BLaER1 (cell line): ENCODE measurements at regions not wholly inside any gene's neighbourhood (a gene's known extent, or its start where the extent isn't known, plus 50 kb on each side); places are given as distances from the start of the nearest gene placed in this dataset.

Experiments used
- H3K27ac ChIP-seq: shearing (Covaris generic); formaldehyde crosslinking; 2 replicates; pipeline ENCODE4 v1.8.1; 2022
- H3K27me3 ChIP-seq: shearing (Covaris generic); formaldehyde crosslinking; 2 replicates; pipeline ENCODE4 v1.8.1; 2022
- H3K36me3 ChIP-seq: shearing (Covaris generic); formaldehyde crosslinking; 2 replicates; pipeline ENCODE4 v1.8.1; 2022
- H3K4me1 ChIP-seq: shearing (Covaris generic); formaldehyde crosslinking; 2 replicates; pipeline ENCODE4 v1.8.1; 2022
- H3K4me2 ChIP-seq: shearing (Covaris generic); formaldehyde crosslinking; 2 replicates; pipeline ENCODE4 v1.8.1; 2022
- H3K4me3 ChIP-seq: shearing (Covaris generic); formaldehyde crosslinking; 2 replicates; pipeline ENCODE4 v1.8.1; 2022
- H3K9ac ChIP-seq: shearing (Covaris generic); formaldehyde crosslinking; 2 replicates; pipeline ENCODE4 v1.8.1; 2022
- H3K9me3 ChIP-seq: shearing (Covaris generic); formaldehyde crosslinking; 2 replicates; pipeline ENCODE4 v1.8.1; 2022
- H4K20me1 ChIP-seq: shearing (Covaris generic); formaldehyde crosslinking; 2 replicates; pipeline ENCODE4 v1.8.1; 2022
- Cebpa-rat ChIP-seq: shearing (Covaris generic); IDR thresholded peaks from 2 replicates; pipeline ENCODE4 v1.8.1; 2022

DNA sequence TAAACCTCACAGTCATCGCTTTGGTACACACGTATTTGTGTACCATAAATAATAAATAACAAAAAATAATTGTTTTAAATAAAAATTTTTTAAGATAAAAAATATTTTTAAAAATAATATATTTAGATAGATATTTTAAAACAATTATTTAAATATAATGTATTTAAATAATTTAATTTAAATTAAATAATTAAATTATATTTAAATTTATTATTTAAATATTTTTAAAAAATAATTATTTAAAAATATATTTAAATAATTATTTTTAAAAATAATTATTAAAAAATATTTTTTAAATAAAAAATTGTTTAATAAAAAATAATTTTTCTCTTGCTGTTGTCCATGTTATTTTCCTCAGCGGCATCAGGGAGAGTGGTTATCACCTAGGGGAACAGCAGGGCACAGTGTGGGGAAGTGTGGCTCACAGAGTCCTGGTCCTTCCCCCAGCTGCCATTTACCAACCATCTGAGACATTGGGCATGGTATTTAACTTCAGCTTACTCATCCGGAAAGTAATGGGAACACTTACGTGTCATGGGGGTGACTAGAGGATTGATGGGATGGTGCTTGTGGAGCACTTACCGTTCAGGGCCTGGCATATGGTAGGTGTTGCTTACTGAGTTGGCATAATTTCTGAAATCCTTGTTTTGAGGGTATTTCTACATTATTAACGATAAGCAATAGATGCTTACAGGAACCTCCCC is 92.9 kb upstream of the TSPAN2 start:
- no peaks in the 10 kb centered on the region for H3K36me3 ChIP-seq
- peaks cover 15% of the 10 kb centered on the region for H3K4me1 ChIP-seq
- no peak overlapping the region for H3K9ac ChIP-seq
- no peak overlapping the region for H3K4me3 ChIP-seq
- H3K27me3 ChIP-seq = no peaks in the 10 kb centered on the region
- H3K4me2 ChIP-seq = no peak overlapping the region
- no peaks in the 10 kb centered on the region for H3K9me3 ChIP-seq
- TF ChIP-seq Cebpa-rat = no peak
- no peak overlapping the region for H3K27ac ChIP-seq
- H4K20me1 ChIP-seq = no peaks in the 10 kb centered on the region

DNA sequence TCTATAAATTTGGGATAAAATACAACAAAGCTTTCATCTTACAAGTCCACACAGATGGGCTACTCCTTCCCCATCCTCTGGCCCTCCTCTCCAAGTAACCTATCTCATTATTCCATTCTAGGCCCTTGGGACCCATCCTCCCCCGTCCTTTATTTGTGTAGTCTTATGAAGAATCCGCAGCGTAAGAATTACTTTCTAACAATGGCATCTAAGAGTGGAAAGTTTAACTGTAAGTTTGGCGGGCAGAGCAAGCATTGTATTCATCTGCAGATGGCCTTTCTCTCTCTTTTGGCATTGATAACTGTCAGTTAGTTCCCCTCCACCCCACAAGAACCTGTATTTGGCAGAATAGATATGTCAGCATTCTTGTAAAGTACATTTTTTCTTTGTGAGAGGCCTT is 91.9 kb upstream of the TSPAN2 start:
- Histone ChIP-seq H3K27me3 (no peaks in the 10 kb centered on the region), H3K36me3 (no peaks in the 10 kb centered on the region), H3K4me3 (no peak overlapping the region), H4K20me1 (no peaks in the 10 kb centered on the region), H3K9ac (no peak overlapping the region), H3K4me1 (peaks cover 15% of the 10 kb centered on the region), H3K4me2 (no peak overlapping the region), H3K9me3 (no peaks in the 10 kb centered on the region), H3K27ac (no peak overlapping the region)
- no peak for TF ChIP-seq Cebpa-rat

DNA sequence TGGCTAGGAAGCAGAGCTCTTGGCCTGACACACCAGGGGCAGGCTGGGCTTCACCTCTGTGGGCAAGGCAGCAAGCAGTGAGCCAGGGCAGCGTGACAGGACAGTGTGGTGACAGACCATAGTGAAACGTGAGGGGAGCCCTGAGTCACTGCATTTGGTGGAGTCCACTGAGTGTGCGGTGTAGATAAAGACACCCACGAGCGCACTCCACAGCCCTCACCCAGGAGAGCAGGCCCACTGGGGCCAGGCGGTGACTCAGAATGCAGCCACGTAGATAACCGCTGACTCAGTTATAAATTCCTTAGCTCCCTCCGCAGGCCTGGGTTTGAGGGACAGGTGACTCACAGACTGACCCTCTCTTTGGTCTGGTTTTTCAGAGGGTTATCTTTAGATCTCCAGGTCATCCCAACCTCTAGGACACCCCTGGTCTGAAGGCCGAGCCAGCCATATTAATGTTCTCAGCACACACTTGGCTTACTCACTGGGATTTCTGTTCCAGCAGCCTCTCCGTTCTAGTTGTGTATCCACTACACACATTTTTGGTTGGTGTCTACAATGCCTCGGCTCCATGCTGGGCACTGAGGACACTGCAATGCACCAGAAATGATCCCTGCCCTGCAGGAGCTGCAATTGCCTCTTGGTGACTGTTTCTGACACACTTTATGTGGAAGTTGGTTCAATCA is 90.2 kb upstream of the TSPAN2 start:
- TF ChIP-seq Cebpa-rat = no peak
- peaks cover 15% of the 10 kb centered on the region for H3K4me1 ChIP-seq
- no peaks in the 10 kb centered on the region for H4K20me1 ChIP-seq
- H3K27ac ChIP-seq = no peak overlapping the region
- no peak overlapping the region for H3K9ac ChIP-seq
- H3K27me3 ChIP-seq = no peaks in the 10 kb centered on the region
- H3K4me2 ChIP-seq = no peak overlapping the region
- no peaks in the 10 kb centered on the region for H3K36me3 ChIP-seq
- no peak overlapping the region for H3K4me3 ChIP-seq
- no peaks in the 10 kb centered on the region for H3K9me3 ChIP-seq

DNA sequence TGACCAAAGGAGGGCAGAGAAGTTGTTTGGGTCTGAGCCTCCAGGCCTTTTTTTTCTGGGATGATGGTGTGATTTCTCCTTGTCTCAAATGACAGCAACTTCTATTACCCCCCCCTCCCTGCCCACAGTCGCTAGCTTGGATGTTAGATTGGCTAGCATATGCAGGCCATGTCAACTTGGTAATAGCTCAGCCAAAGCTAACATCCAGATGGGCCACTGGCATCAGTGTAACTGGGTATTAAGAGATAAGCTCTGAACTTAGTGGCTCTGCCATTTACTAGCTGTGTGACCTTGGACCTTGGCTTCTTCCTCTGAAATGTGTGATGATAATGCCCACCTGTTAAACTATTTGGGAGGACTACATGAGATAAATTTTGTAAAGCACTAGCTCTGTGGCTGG is 86.9 kb upstream of the TSPAN2 start:
- H3K4me1 ChIP-seq = peaks cover 15% of the 10 kb centered on the region
- no peak for TF ChIP-seq Cebpa-rat
- no peaks in the 10 kb centered on the region for H4K20me1 ChIP-seq
- no peak overlapping the region for H3K9ac ChIP-seq
- H3K27ac ChIP-seq = no peak overlapping the region
- H3K4me3 ChIP-seq = no peak overlapping the region
- no peaks in the 10 kb centered on the region for H3K27me3 ChIP-seq
- H3K4me2 ChIP-seq = no peak overlapping the region
- H3K36me3 ChIP-seq = no peaks in the 10 kb centered on the region
- H3K9me3 ChIP-seq = no peaks in the 10 kb centered on the region

DNA sequence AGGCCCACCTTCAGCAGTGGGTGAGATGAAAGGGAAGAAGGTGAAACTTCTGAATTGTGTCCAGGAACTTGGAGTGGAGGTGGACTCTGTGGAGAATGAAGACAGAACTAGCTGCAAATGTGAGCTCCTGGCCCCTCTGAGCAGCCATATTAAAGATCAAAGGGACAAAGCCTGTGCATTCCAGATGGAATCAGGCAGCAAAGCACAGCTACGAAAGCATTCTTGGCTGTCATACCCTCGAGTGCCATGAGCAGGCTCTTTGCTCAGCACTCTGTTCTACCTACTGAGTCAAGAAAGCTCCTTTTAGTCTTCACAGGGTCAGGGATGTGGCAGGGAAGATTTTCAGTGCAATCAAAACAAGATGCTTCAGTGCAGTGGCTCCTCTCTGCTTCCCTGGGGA is 86.3 kb upstream of the TSPAN2 start:
- Histone ChIP-seq H3K27ac (no peak overlapping the region), H3K36me3 (no peaks in the 10 kb centered on the region), H3K4me1 (peaks cover 15% of the 10 kb centered on the region), H3K9me3 (no peaks in the 10 kb centered on the region), H3K27me3 (no peaks in the 10 kb centered on the region), H4K20me1 (no peaks in the 10 kb centered on the region), H3K4me2 (no peak overlapping the region), H3K4me3 (no peak overlapping the region), H3K9ac (no peak overlapping the region)
- no peak for TF ChIP-seq Cebpa-rat

DNA sequence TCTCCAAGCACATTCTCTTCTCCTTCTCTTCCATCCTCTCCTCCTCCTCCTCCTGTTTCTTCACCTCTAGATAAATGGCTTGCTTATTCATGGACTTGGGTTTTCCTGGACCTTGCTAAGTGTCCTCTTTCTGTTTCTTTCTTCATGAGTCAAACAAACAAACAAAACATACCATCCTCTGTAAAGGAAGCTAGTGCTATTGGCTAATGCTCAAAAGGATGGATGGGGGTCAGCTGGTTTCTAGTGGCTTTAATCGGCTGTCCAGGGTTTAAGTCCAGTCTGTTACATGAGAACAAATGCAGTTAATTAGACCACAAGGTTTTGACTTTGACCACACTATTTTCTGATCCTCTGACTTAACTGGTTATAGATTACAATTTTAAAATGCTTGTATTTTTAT is 83.8 kb upstream of the TSPAN2 start:
- H3K36me3 ChIP-seq = no peaks in the 10 kb centered on the region
- TF ChIP-seq Cebpa-rat = no peak
- no peaks in the 10 kb centered on the region for H4K20me1 ChIP-seq
- no peak overlapping the region for H3K4me2 ChIP-seq
- no peak overlapping the region for H3K9ac ChIP-seq
- H3K4me3 ChIP-seq = no peak overlapping the region
- no peak overlapping the region for H3K27ac ChIP-seq
- H3K27me3 ChIP-seq = no peaks in the 10 kb centered on the region
- H3K9me3 ChIP-seq = no peaks in the 10 kb centered on the region
- peaks cover 5% of the 10 kb centered on the region for H3K4me1 ChIP-seq

DNA sequence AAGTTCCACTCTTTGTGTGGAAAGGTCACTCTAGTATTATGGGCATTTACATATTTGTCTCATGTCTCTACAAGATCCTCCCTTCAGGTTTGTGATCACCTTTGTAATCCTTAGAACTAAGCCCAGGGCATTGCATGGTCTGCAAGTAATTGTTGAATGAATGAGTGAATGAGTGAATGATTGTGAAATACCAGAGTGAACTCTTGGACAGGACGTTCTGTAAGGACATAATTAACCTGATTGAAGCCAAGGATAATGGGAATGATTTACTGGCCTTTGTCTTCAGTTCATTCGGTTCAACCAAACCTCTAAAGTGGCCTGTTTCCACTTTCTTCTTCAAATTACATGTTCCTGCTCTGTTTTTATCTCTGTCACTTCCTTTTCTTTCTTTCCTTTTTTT is 83.0 kb upstream of the TSPAN2 start:
- TF ChIP-seq Cebpa-rat = no peak
- no peaks in the 10 kb centered on the region for H3K27me3 ChIP-seq
- H3K4me1 ChIP-seq = no peaks in the 10 kb centered on the region
- no peak overlapping the region for H3K27ac ChIP-seq
- H4K20me1 ChIP-seq = no peaks in the 10 kb centered on the region
- no peaks in the 10 kb centered on the region for H3K36me3 ChIP-seq
- no peak overlapping the region for H3K4me2 ChIP-seq
- H3K9me3 ChIP-seq = no peaks in the 10 kb centered on the region
- no peak overlapping the region for H3K9ac ChIP-seq
- H3K4me3 ChIP-seq = no peak overlapping the region

DNA sequence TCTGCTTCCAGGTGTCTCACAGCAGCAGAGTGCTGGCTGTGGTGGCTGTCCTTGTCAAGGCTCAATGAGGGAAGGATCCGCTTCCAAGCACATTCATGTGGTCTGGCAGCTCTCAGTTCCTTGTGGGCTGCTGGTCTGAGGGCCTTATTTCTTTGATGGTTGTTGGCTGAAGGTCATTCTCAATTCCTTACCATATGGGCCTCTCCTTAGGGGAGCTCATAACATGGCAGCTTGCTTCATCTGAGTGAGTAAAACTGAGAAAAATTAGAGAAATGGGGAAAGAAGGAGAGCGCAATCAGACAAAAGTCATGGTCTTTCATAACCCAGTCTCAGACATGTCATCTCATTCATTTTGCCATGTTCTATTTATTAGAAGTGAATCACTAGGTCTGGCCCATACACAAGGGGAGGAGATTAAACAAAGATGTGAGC is 81.7 kb upstream of the TSPAN2 start:
- TF ChIP-seq Cebpa-rat = no peak

DNA sequence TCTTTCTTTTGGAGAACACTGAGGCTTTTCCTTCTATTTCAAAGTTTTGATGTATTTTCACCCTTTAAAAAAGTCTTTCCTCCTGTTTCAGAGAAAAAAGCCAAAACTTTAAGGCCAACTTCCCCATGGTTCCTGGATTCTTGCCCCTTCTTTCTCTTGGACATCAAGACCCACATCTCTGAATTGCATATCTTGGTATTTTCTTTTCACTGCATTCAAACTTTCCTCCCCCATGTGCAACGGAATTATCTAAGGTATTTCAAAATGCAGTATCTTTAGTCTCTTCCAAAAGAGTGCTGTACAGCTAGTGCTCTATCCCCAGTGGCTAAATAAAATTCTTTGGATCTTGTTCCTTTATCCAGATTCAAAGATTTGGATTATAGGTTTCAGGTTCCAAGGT is 81.1 kb upstream of the TSPAN2 start:
- H3K4me3 ChIP-seq = no peak overlapping the region
- no peaks in the 10 kb centered on the region for H4K20me1 ChIP-seq
- no peak overlapping the region for H3K27ac ChIP-seq
- no peak overlapping the region for H3K9ac ChIP-seq
- H3K27me3 ChIP-seq = no peaks in the 10 kb centered on the region
- H3K4me1 ChIP-seq = no peaks in the 10 kb centered on the region
- H3K9me3 ChIP-seq = no peaks in the 10 kb centered on the region
- no peak for TF ChIP-seq Cebpa-rat
- no peak overlapping the region for H3K4me2 ChIP-seq
- H3K36me3 ChIP-seq = no peaks in the 10 kb centered on the region

More for the DNA sequence above, 81.7 kb upstream of the TSPAN2 start:
- Histone ChIP-seq H3K4me3 (no peak overlapping the region), H3K9me3 (no peaks in the 10 kb centered on the region), H3K36me3 (no peaks in the 10 kb centered on the region), H3K4me2 (no peak overlapping the region), H3K27me3 (no peaks in the 10 kb centered on the region), H3K9ac (no peak overlapping the region), H3K27ac (no peak overlapping the region), H3K4me1 (no peaks in the 10 kb centered on the region), H4K20me1 (no peaks in the 10 kb centered on the region)

DNA sequence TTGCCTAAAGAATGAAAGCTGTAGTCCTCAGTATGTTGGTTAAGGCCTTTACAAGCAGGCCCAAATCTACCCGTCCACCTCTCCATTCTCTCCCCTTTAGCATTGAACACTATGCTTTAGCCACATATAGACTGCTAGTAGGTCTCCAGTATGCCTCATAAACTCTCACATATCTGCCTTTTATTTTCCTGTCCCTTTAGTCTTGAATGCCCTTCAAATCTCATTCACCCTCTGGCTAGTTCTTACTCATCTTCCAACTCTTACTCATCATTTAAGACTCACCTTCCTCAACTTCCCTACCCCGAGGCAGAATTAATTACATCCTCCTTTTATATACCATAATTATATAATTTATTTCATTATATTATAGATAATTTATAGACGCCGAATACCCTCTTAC is 78.7 kb upstream of the TSPAN2 start:
- Histone ChIP-seq H3K4me3 (no peak overlapping the region), H3K9me3 (no peaks in the 10 kb centered on the region), H3K4me2 (no peak overlapping the region), H3K9ac (no peak overlapping the region), H3K4me1 (no peaks in the 10 kb centered on the region), H3K27ac (no peak overlapping the region), H3K36me3 (no peaks in the 10 kb centered on the region), H4K20me1 (no peaks in the 10 kb centered on the region), H3K27me3 (no peaks in the 10 kb centered on the region)
- no peak for TF ChIP-seq Cebpa-rat
